Mucosa of descending colon (tissue), 3 donors: ENCODE measurements at regions not wholly inside any gene's neighbourhood (a gene's known extent, or its start where the extent isn't known, plus 50 kb on each side); places are given as distances from the start of the nearest gene placed in this dataset.

Experiments
- ATAC-seq: fragments of 200-7000 bp; cut with Tn5 transposase; one replicate; pipeline ENCODE4 v1.9.1; 2020; ENCODE audit warnings: mild to moderate bottlenecking, moderate library complexity
- DNase-seq, 3 donors: peaks; one replicate each; pipeline ENCODE4 v3.0.0-alpha.2; 2020
- H3K36me3 ChIP-seq: fragments of 200-600 bp; one replicate; pipeline ENCODE4 v1.8.0; 2021; ENCODE audit warnings: low read depth, mild to moderate bottlenecking
- H3K4me1 ChIP-seq: fragments of 200-600 bp; one replicate; pipeline ENCODE4 v1.8.0; 2021; ENCODE audit warnings: low read depth, mild to moderate bottlenecking
- H3K4me3 ChIP-seq: fragments of 200-600 bp; one replicate; pipeline ENCODE4 v1.8.0; 2021; ENCODE audit warnings: mild to moderate bottlenecking
- H3K9me3 ChIP-seq: fragments of 200-600 bp; one replicate; pipeline ENCODE4 v1.8.0; 2021; ENCODE audit warnings: mild to moderate bottlenecking
- CTCF ChIP-seq: fragments of 200-600 bp; IDR thresholded peaks from one replicate; pipeline ENCODE4 v1.8.0; 2022; ENCODE audit warnings: antibody characterized with exemption, mild to moderate bottlenecking
- intact Hi-C, 2 donors: fragments of 100-400 bp; cut with DNase I in 1 of 2; cut with micrococcal nuclease in 1 of 2; formaldehyde crosslinking; loops; one replicate each; pipeline versions ENCODE4 v1.11.0 to v1.11.1; 2022; cut with DNase I, micrococcal nuclease
- donor health status: DM: no; HTN: no; CAD: no; lungs with moderate emphysema.
- donor health status: DM: no; HTN: no; CAD: no.
- donor health status: DM: no; HTN: yes; CAD: no.

- no peak for DNase-seq
- no peak for ATAC-seq
- H3K9me3 ChIP-seq, result no peaks in the 10 kb centered on the region
- H3K4me1 ChIP-seq, result peaks cover 12% of the 10 kb centered on the region
- intact Hi-C loops, result no loop called here
- no peak for TF ChIP-seq CTCF
- H3K36me3 ChIP-seq, result no peaks in the 10 kb centered on the region
- no peak overlapping the region for H3K4me3 ChIP-seq
Measured at GRCh38 chr2:128444121-128444771, 125.6 kb upstream of the HS6ST1 start.

- DNase-seq, result no peak
Measured at GRCh38 chr2:128444816-128445522, 126.3 kb upstream of the HS6ST1 start.

GRCh38 chr2:128445523-128445900 lies 126.8 kb upstream of the HS6ST1 start:
- Histone ChIP-seq H3K9me3 (no peaks in the 10 kb centered on the region), H3K36me3 (no peaks in the 10 kb centered on the region), H3K4me1 (peaks cover 12% of the 10 kb centered on the region), H3K4me3 (no peak overlapping the region)
- ATAC-seq (no peak), DNase-seq (no peak)
- intact Hi-C loops, result no loop called here
- TF ChIP-seq CTCF, result no peak

More at GRCh38 chr2:128444816-128445522, 126.3 kb upstream of the HS6ST1 start:
- intact Hi-C loops, result no loop called here
- Histone ChIP-seq H3K4me1 (peaks cover 12% of the 10 kb centered on the region), H3K36me3 (no peaks in the 10 kb centered on the region), H3K4me3 (no peak overlapping the region), H3K9me3 (no peaks in the 10 kb centered on the region)
- ATAC-seq, result no peak
- TF ChIP-seq CTCF, result no peak

- Histone ChIP-seq H3K4me3 (no peak overlapping the region), H3K36me3 (no peaks in the 10 kb centered on the region), H3K4me1 (peaks cover 12% of the 10 kb centered on the region), H3K9me3 (no peaks in the 10 kb centered on the region)
- DNase-seq (no peak), ATAC-seq (no peak)
- intact Hi-C loops, result no loop called here
- no peak for TF ChIP-seq CTCF
Measured at GRCh38 chr2:128446049-128446873, 127.6 kb upstream of the HS6ST1 start.

- no peaks in the 10 kb centered on the region for H3K9me3 ChIP-seq
- H3K4me3 ChIP-seq, result no peak overlapping the region
- H3K36me3 ChIP-seq, result no peaks in the 10 kb centered on the region
- ATAC-seq (no peak), DNase-seq (no peak)
- TF ChIP-seq CTCF, result no peak
- intact Hi-C loops, result no loop called here
- H3K4me1 ChIP-seq, result peaks cover 10% of the 10 kb centered on the region
Measured at GRCh38 chr2:128446874-128447537, 128.3 kb upstream of the HS6ST1 start.
